ENCODE measurements at regions not wholly inside any gene's neighbourhood (a gene's known extent, or its start where the extent isn't known, plus 50 kb on each side); places are given as distances from the start of the nearest gene placed in this dataset.

DNA sequence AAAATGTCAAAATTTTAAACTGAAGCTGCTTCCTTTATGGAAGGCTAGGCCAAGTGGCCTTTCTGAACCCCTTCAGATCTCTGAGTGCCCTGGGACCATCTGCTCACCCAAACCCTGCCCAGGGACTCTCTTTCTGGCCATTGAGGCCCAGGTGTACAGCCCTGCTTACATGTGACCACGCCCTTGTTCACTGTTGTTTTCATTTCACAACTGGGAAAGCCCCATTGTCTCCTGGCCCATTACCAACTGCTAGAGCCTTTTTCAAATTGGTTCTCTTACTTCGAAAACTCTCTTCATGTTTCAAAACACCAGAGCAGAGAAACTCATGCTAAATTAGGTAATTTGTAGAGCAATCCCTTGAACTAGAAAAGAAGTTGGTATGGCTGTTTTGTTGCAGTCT lies 219.5 kb upstream of the TANK start:
- no peak overlapping the region for H3K9ac ChIP-seq (ENCODE audit: low read length)
- H3K9me3 ChIP-seq (ENCODE audit: control insufficient read depth, low read length) = no peaks in the 10 kb centered on the region
- no peaks in the 10 kb centered on the region for H3K36me3 ChIP-seq (ENCODE audit: control insufficient read depth, insufficient read depth, low read length, severe bottlenecking)
- DNase-seq (ENCODE audit: low read depth) = peak; percentile 77
- H3K27me3 ChIP-seq (replicated peaks; ENCODE audit: control insufficient read depth, insufficient read depth, low read length) = no peaks in the 10 kb centered on the region
- no peak overlapping the region for H3K4me3 ChIP-seq (ENCODE audit: low read length)
- H3K4me1 ChIP-seq (ENCODE audit: control insufficient read depth, insufficient read depth, low read length) = peaks cover 14% of the 10 kb centered on the region

DNA sequence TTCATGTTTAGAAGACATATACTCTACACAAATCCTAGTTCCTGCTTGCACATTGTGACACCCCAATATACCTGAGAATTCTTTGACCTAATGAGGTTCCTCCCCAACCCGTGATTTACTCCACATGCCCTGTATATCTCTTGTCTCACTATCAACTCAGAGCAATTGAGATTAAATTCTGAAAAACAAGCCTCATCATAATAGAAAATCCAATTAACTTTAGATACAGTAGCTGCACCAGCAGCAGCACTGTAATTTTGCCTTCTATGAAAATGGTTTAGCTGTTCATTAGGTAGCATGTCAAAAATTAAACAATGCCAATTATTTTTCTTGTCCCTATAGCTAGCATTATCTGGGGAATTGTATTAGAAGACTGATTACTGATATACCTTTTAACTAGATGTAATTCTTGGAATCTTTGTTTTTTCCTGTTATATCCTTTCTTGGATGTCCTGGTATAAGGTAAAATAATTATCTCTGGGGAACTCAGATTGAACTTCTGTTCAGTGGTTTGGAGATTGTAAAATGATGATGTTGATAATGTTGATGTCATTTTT lies 218.9 kb upstream of the TANK start:
- peaks cover 14% of the 10 kb centered on the region for H3K4me1 ChIP-seq (ENCODE audit: control insufficient read depth, insufficient read depth, low read length)
- no peaks in the 10 kb centered on the region for H3K27me3 ChIP-seq (replicated peaks; ENCODE audit: control insufficient read depth, insufficient read depth, low read length)
- no peaks in the 10 kb centered on the region for H3K9me3 ChIP-seq (ENCODE audit: control insufficient read depth, low read length)
- no peak overlapping the region for H3K9ac ChIP-seq (ENCODE audit: low read length)
- no peak for DNase-seq (ENCODE audit: low read depth)
- H3K4me3 ChIP-seq (ENCODE audit: low read length) = no peak overlapping the region
- no peaks in the 10 kb centered on the region for H3K36me3 ChIP-seq (ENCODE audit: control insufficient read depth, insufficient read depth, low read length, severe bottlenecking)

DNA sequence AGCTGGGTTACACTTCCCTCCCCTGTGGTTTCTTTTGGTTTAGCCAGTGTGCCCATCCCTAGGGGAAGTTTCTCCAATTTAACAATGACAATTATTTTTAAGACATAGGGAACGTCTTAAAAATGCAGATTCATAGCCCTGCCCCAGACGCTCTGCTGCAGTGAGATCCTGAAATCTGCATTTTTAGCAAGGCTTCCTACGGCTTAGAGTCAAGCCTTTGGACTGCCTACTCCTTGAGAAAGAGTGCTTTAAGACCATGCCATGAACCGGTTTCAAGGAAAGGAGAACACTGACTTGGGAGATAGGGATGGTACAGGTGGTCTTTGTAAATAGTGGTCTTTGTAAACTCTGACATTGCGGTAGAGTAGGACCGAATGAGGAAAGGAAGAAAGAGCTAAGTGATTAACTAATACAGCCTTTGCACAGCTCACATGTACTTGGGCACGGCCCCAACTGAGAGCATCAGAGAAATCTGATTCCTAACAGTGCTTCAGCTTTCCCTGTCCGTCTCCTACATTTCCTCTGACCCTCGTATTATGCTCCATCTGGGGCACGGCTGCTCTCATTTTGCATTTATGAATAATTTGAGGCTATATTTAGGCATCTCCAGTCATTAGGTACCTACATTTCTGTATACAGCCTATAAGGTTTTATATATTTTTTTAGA lies 217.6 kb upstream of the TANK start:
- no peak for DNase-seq (ENCODE audit: low read depth)
- Histone ChIP-seq H3K9ac (ENCODE audit: low read length) (no peak overlapping the region), H3K36me3 (ENCODE audit: control insufficient read depth, insufficient read depth, low read length, severe bottlenecking) (no peaks in the 10 kb centered on the region), H3K4me3 (ENCODE audit: low read length) (no peak overlapping the region), H3K27me3 (replicated peaks; ENCODE audit: control insufficient read depth, insufficient read depth, low read length) (no peaks in the 10 kb centered on the region), H3K9me3 (ENCODE audit: control insufficient read depth, low read length) (no peaks in the 10 kb centered on the region), H3K4me1 (ENCODE audit: control insufficient read depth, insufficient read depth, low read length) (peaks cover 14% of the 10 kb centered on the region)

DNA sequence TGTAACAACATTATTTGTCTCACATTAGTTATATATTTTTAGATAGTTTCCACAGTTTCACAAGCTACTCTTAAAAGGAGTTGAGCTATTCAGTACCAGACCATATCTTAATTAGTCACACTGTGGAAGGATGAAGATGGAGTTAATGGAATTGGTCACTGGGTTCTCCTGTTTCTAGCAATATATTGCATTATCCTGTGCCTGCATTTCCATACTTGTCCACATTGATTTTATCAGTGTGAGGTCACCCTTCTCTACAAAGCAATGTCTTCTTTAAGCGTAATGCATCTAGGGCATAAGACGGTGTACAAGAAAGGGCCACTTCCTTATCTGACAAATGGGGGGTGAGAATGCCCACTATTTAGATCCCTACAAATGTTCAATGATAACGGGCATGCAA lies 216.8 kb upstream of the TANK start:
- Histone ChIP-seq H3K27me3 (replicated peaks; ENCODE audit: control insufficient read depth, insufficient read depth, low read length) (no peaks in the 10 kb centered on the region), H3K4me3 (ENCODE audit: low read length) (no peak overlapping the region)

DNA sequence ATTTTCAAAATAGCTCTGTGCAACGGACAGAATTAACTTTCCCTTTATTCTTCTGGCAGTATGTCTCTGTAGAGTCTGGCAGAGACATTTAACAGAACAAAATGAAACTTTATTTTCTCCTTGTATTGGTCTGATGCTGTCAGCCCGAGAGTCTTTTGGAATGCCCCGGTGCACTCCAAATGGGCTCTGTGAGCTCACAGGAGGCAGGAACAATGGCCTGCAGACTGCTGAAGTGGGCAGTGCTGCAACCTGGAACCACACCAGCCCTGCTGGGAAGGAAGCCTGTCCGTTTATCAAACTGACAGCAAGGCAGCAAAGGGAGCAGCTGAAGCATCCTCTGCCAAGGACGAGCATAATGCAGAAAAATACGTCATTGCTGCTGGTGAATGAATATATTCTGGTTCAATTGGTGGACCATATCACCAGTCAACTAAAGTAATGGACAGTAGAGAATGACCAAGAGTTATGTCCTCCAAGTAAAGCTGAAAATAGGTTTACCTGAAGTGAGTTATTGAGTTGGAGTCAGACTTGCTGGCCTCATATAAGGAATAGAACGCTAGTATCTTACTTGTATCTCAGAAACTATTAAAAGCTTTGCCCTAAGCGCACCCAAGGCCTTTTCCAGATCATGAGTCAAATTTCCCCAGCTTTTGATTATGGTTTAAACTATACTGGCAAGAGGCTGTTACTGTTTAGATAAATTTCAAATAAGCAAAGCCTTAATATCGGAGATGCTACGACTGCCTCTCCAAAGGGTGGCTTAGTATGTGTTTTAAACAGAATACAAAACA lies 207.6 kb upstream of the TANK start:
- H3K9me3 ChIP-seq (ENCODE audit: control insufficient read depth, low read length) = no peaks in the 10 kb centered on the region
- peaks cover 37% of the 10 kb centered on the region for H3K4me1 ChIP-seq (ENCODE audit: control insufficient read depth, insufficient read depth, low read length)
- peak overlapping the region; percentile 59 for H3K9ac ChIP-seq (ENCODE audit: low read length)
- H3K27me3 ChIP-seq (replicated peaks; ENCODE audit: control insufficient read depth, insufficient read depth, low read length) = no peaks in the 10 kb centered on the region
- no peaks in the 10 kb centered on the region for H3K36me3 ChIP-seq (ENCODE audit: control insufficient read depth, insufficient read depth, low read length, severe bottlenecking)
- no peak for DNase-seq (ENCODE audit: low read depth)
- H3K4me3 ChIP-seq (ENCODE audit: low read length) = peak overlapping the region; percentile 65

More for the DNA sequence above, 216.8 kb upstream of the TANK start:
- no peak overlapping the region for H3K9ac ChIP-seq (ENCODE audit: low read length)
- no peaks in the 10 kb centered on the region for H3K36me3 ChIP-seq (ENCODE audit: control insufficient read depth, insufficient read depth, low read length, severe bottlenecking)
- H3K4me1 ChIP-seq (ENCODE audit: control insufficient read depth, insufficient read depth, low read length) = peaks cover 14% of the 10 kb centered on the region
- H3K9me3 ChIP-seq (ENCODE audit: control insufficient read depth, low read length) = no peaks in the 10 kb centered on the region
- DNase-seq (ENCODE audit: low read depth) = no peak

DNA sequence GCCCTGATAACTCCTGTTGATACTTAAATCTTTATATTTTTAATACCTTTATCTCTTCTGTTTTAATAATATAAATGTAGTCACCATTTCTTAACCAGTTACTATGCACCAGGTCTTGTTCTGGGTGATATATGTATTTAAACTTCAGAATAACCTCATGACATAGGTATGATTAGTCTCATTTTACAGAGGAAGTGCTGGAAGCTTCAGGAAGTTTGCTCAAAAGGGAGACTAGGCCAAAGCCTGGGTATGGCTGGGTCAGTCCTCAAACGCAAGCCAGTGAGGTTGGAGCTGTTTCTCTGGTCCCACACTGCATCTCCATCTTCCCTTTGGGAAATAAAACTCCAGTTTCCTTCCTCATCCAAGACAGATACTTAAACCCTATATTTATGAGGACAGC lies 204.7 kb upstream of the TANK start:
- H3K9me3 ChIP-seq (ENCODE audit: control insufficient read depth, low read length) = no peaks in the 10 kb centered on the region
- H3K4me3 ChIP-seq (ENCODE audit: low read length) = no peak overlapping the region
- H3K27me3 ChIP-seq (replicated peaks; ENCODE audit: control insufficient read depth, insufficient read depth, low read length) = no peaks in the 10 kb centered on the region
- no peak for DNase-seq (ENCODE audit: low read depth)
- H3K4me1 ChIP-seq (ENCODE audit: control insufficient read depth, insufficient read depth, low read length) = peaks cover 40% of the 10 kb centered on the region
- no peaks in the 10 kb centered on the region for H3K36me3 ChIP-seq (ENCODE audit: control insufficient read depth, insufficient read depth, low read length, severe bottlenecking)
- H3K9ac ChIP-seq (ENCODE audit: low read length) = peak overlapping the region; percentile 78

DNA sequence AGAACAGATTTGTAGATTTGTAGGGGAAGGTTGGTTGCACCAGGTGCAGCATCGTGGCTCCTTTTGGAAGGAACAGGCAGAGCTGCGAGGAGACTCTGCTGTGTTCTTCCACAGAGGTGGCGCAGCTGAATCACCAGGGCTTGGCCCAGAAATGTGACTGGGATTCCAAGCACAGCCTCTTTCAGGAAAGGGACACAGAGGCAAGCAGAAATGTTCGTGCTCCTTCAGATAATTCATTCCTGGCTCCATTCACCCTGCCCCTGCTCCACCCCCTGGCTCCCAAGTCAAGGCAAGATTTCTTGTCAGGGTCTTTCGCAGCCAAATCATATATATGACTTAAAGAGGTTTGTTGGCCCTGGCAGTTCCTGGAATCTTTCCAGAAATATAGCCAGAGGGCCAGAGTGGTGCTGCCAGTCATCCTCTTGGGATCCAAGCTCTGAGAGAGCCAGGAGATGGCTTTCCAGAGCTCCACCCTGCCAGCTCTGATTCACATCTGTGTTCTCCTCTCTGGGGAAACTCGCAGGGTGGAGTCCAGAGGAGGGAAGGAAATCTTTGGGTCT lies 203.9 kb upstream of the TANK start:
- Histone ChIP-seq H3K4me3 (ENCODE audit: low read length) (peak overlapping the region; percentile 12), H3K9ac (ENCODE audit: low read length) (peak overlapping the region; percentile 78), H3K4me1 (ENCODE audit: control insufficient read depth, insufficient read depth, low read length) (peaks cover 40% of the 10 kb centered on the region), H3K36me3 (ENCODE audit: control insufficient read depth, insufficient read depth, low read length, severe bottlenecking) (no peaks in the 10 kb centered on the region), H3K27me3 (replicated peaks; ENCODE audit: control insufficient read depth, insufficient read depth, low read length) (no peaks in the 10 kb centered on the region), H3K9me3 (ENCODE audit: control insufficient read depth, low read length) (no peaks in the 10 kb centered on the region)
- DNase-seq (ENCODE audit: low read depth) = peak; percentile 63

DNA sequence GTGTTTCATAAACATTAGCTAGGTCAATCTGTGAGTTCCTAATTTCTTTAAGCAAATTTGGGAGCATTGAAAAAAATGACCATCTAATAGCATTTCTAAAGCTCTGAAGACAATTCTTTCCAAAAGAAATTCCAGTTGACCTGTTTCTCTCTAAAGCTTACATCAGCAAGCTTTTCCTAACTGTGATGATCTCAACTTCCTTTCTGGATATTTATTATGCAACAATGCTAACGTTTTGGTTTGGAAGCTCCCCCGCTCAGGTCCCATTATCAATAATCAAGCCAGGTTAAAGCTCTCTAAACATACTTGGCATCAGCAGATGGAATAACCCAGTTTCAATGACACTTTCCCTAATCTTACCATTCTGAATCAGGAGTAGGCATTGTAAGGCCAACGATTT lies 196.3 kb upstream of the TANK start:
- no peaks in the 10 kb centered on the region for H3K36me3 ChIP-seq (ENCODE audit: control insufficient read depth, insufficient read depth, low read length, severe bottlenecking)

DNA sequence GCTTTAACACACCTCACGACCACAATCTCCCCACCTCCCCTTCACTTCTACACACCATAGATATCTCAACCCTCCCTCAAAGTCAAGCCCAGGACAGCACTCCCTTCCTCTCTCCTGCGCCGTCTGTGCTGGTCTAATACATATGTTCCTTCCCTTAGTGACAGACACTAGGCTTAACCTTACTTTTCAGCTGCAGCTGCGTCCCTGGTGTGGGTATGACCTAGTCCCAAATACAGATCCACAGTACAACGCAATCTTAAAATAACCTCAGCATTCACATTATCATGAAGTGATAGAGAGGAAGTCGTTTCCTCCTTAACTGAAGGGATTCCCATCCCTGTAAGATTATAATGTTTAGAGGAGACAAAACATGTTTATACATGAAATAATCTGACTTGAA lies 192.7 kb upstream of the TANK start:
- no peak overlapping the region for H3K9ac ChIP-seq (ENCODE audit: low read length)
- no peak for DNase-seq (ENCODE audit: low read depth)
- H3K9me3 ChIP-seq (ENCODE audit: control insufficient read depth, low read length) = no peaks in the 10 kb centered on the region
- H3K4me3 ChIP-seq (ENCODE audit: low read length) = no peak overlapping the region
- H3K27me3 ChIP-seq (replicated peaks; ENCODE audit: control insufficient read depth, insufficient read depth, low read length) = no peaks in the 10 kb centered on the region
- no peaks in the 10 kb centered on the region for H3K36me3 ChIP-seq (ENCODE audit: control insufficient read depth, insufficient read depth, low read length, severe bottlenecking)
- peaks cover 14% of the 10 kb centered on the region for H3K4me1 ChIP-seq (ENCODE audit: control insufficient read depth, insufficient read depth, low read length)

More for the DNA sequence above, 196.3 kb upstream of the TANK start:
- Histone ChIP-seq H3K4me1 (ENCODE audit: control insufficient read depth, insufficient read depth, low read length) (peaks cover 14% of the 10 kb centered on the region), H3K9me3 (ENCODE audit: control insufficient read depth, low read length) (no peaks in the 10 kb centered on the region), H3K27me3 (replicated peaks; ENCODE audit: control insufficient read depth, insufficient read depth, low read length) (no peaks in the 10 kb centered on the region), H3K4me3 (ENCODE audit: low read length) (no peak overlapping the region), H3K9ac (ENCODE audit: low read length) (no peak overlapping the region)
- no peak for DNase-seq (ENCODE audit: low read depth)

DNA sequence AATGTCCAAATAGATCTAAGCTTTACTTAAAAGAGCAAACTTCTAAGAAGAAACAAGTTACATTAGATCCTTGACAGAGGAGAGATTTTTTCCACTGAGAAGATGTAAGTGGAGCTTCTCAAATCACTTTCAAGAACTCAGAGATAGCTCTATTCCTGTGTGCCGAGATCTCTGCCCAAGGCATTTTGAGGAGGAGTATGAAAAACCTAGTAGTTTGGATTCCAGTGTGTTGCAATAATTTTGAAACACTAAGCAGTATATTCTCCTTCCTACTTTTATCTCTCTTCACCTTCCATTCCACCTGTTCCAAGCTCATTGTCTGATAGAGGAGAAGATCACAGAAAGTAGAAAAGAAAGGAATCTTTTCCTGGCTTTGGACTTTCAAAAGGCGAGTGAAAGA lies 192.0 kb upstream of the TANK start:
- H3K27me3 ChIP-seq (replicated peaks; ENCODE audit: control insufficient read depth, insufficient read depth, low read length) = no peaks in the 10 kb centered on the region
- no peaks in the 10 kb centered on the region for H3K36me3 ChIP-seq (ENCODE audit: control insufficient read depth, insufficient read depth, low read length, severe bottlenecking)
- DNase-seq (ENCODE audit: low read depth) = peak; percentile 74
- no peak overlapping the region for H3K4me3 ChIP-seq (ENCODE audit: low read length)
- H3K9me3 ChIP-seq (ENCODE audit: control insufficient read depth, low read length) = no peaks in the 10 kb centered on the region
- H3K9ac ChIP-seq (ENCODE audit: low read length) = peak overlapping the region; percentile 17
- peaks cover 14% of the 10 kb centered on the region for H3K4me1 ChIP-seq (ENCODE audit: control insufficient read depth, insufficient read depth, low read length)
